SU-DHL-6 (cell line): ENCODE measurements at regions not wholly inside any gene's neighbourhood (a gene's known extent, or its start where the extent isn't known, plus 50 kb on each side); places are given as distances from the start of the nearest gene placed in this dataset.

Experiments
- EZH2phosphoT487 ChIP-seq: fragments of 200-600 bp; sonication (generic), shearing (Covaris generic); conservative IDR thresholded peaks from 2 replicates; pipeline ENCODE4 v1.6.1; 2018; ENCODE audit warnings: mild to moderate bottlenecking, antibody characterized with exemption, low read length, moderate library complexity, mixed read lengths
- TF ChIP-seq, protein P1 (sequence below): fragments of 200-600 bp; sonication (generic); IDR thresholded peaks from one replicate; pipeline ENCODE4 v1.5.1; 2017; ENCODE audit warnings: antibody characterized with exemption, mild to moderate bottlenecking, low read length, moderate library complexity; ENCODE audit not compliant: insufficient read depth, poor library complexity, severe bottlenecking

DNA sequence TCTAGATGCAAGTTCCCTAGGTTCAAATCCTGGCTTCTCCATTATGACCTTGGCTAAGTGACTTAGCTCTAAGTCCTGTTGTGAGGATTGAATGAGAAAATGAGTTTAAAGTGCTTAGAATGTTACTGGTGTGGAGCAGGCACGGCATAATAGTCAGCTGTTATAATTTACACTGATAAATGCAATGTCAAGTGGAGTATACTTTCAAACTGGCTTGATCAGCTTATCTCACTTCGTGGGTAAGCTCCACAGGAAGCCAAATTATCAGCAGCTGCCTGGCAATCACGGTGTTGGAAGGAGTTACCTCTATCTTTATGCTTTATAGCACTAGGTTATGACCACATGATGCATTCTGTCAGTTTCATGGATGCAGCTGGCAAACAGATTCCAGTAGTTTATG, 272.8 kb downstream of the OLFM4 start:
- TF ChIP-seq, protein P1, sequence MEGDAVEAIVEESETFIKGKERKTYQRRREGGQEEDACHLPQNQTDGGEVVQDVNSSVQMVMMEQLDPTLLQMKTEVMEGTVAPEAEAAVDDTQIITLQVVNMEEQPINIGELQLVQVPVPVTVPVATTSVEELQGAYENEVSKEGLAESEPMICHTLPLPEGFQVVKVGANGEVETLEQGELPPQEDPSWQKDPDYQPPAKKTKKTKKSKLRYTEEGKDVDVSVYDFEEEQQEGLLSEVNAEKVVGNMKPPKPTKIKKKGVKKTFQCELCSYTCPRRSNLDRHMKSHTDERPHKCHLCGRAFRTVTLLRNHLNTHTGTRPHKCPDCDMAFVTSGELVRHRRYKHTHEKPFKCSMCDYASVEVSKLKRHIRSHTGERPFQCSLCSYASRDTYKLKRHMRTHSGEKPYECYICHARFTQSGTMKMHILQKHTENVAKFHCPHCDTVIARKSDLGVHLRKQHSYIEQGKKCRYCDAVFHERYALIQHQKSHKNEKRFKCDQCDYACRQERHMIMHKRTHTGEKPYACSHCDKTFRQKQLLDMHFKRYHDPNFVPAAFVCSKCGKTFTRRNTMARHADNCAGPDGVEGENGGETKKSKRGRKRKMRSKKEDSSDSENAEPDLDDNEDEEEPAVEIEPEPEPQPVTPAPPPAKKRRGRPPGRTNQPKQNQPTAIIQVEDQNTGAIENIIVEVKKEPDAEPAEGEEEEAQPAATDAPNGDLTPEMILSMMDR: no peak
- no peak for TF ChIP-seq EZH2phosphoT487
